Spleen (tissue), 7 donors: ENCODE measurements at regions not wholly inside any gene's neighbourhood (a gene's known extent, or its start where the extent isn't known, plus 50 kb on each side); places are given as distances from the start of the nearest gene placed in this dataset.

Experiments
- POLR2A ChIP-seq, 3 donors: fragments of 450-650 bp; IDR thresholded peaks; one replicate each; pipeline ENCODE4 v1.5.1; 2017; ENCODE audit warnings: antibody characterized with exemption in 3 of 3, mild to moderate bottlenecking in 1 of 3
- POLR2AphosphoS5 ChIP-seq, 3 donors: sonication (generic); formaldehyde crosslinking; IDR thresholded peaks; one replicate each; pipeline ENCODE4 v1.5.1; 2017; ENCODE audit warnings: antibody characterized with exemption in 3 of 3
- TF ChIP-seq, protein P1 (sequence below), 11 experiments: fragments of 200-600 bp in 7 of 11; fragments of 450-650 bp in 4 of 11; sonication (generic) in 4 of 11; IDR thresholded peaks in 8 of 11; conservative IDR thresholded peaks in 3 of 11; 1 replicate in 7 of 11; 2 replicates in 4 of 11; pipeline versions ENCODE4 v1.4.0 to v1.8.0; 2016 to 2021; ENCODE audit warnings: antibody characterized with exemption in 11 of 11, inconsistent platforms in 4 of 11, mild to moderate bottlenecking in 1 of 11
- donor health status: DM: no; HTN: no; CAD: no; lungs with moderate emphysema.
- donor health status: DM: no; HTN: no; CAD: no.
- donor health status: DM: no; HTN: no; CAD: no.

DNA sequence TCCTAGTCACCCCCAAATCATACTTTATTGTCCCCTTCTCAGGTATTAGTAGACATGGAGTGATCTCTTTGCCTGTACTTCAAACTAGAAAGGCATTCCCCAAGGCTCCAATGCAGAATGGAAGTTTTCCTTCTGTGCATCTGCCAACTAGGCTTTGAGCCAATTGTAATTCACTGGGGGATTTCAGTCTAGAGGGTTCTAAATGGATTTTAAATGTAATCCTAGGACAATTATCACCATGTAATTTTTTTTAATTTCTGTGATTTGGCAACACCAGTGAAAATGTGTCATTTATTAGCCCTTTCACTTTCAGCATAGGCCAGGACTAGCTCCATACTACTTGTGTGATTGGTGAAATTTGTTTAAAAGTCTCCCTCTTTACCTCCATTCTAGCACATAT lies 557.6 kb upstream of the MARCKS start:
- no peak for TF ChIP-seq POLR2A (IDR thresholded peaks at IDR 0.05)
- TF ChIP-seq, protein P1, sequence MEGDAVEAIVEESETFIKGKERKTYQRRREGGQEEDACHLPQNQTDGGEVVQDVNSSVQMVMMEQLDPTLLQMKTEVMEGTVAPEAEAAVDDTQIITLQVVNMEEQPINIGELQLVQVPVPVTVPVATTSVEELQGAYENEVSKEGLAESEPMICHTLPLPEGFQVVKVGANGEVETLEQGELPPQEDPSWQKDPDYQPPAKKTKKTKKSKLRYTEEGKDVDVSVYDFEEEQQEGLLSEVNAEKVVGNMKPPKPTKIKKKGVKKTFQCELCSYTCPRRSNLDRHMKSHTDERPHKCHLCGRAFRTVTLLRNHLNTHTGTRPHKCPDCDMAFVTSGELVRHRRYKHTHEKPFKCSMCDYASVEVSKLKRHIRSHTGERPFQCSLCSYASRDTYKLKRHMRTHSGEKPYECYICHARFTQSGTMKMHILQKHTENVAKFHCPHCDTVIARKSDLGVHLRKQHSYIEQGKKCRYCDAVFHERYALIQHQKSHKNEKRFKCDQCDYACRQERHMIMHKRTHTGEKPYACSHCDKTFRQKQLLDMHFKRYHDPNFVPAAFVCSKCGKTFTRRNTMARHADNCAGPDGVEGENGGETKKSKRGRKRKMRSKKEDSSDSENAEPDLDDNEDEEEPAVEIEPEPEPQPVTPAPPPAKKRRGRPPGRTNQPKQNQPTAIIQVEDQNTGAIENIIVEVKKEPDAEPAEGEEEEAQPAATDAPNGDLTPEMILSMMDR (IDR thresholded peaks at IDR 0.05 in 8 of 11, conservative IDR thresholded peaks at IDR 0.05 in 3 of 11), result no peak
- TF ChIP-seq POLR2AphosphoS5 (IDR thresholded peaks at IDR 0.05), result no peak
